SK-N-SH treated with all-trans-retinoic acid at 6 μM for 48 hours (cell line): ENCODE measurements at regions not wholly inside any gene's neighbourhood (a gene's known extent, or its start where the extent isn't known, plus 50 kb on each side); places are given as distances from the start of the nearest gene placed in this dataset.

Experiments used
- ATAC-seq: fragments of 200-7000 bp; cut with Tn5 transposase; 3 replicates; pipeline ENCODE4 v1.9.1; 2020; ENCODE audit warnings: mild to moderate bottlenecking, moderate library complexity
- ARNTL ChIP-seq: fragments of 450-650 bp; formaldehyde crosslinking; IDR thresholded peaks from 2 replicates; pipeline ENCODE4 v1.5.0; 2020; ENCODE audit warnings: low read depth, mild to moderate bottlenecking, moderate library complexity, borderline replicate concordance
- BACH2 ChIP-seq: fragments of 250-450 bp; sonication (Bioruptor Pico); IDR thresholded peaks from 2 replicates; pipeline ENCODE4 v1.9.0; 2021; ENCODE audit warnings: mild to moderate bottlenecking, borderline replicate concordance
- CREB5 ChIP-seq: fragments of 250-450 bp; sonication (Bioruptor Pico); IDR thresholded peaks from 2 replicates; pipeline ENCODE4 v1.5.1; 2020; ENCODE audit warnings: low read depth, mild to moderate bottlenecking, moderate library complexity
- CSDC2 ChIP-seq: fragments of 250-450 bp; sonication (Bioruptor Pico); IDR thresholded peaks from 2 replicates; pipeline ENCODE4 v1.5.0; 2020; ENCODE audit warnings: mild to moderate bottlenecking, moderate library complexity
- ESRRG ChIP-seq: fragments of 250-450 bp; sonication (Bioruptor Pico); IDR thresholded peaks from 2 replicates; pipeline ENCODE4 v1.6.1; 2021; ENCODE audit warnings: mild to moderate bottlenecking
- GLIS3 ChIP-seq: fragments of 250-450 bp; sonication (Bioruptor Pico); IDR thresholded peaks from 2 replicates; pipeline ENCODE4 v1.5.0; 2020; ENCODE audit warnings: mild to moderate bottlenecking, moderate library complexity
- OSR1 ChIP-seq: fragments of 250-450 bp; sonication (Bioruptor Pico); IDR thresholded peaks from 2 replicates; pipeline ENCODE4 v1.8.0; 2022; ENCODE audit warnings: moderate library complexity, mild to moderate bottlenecking, inconsistent platforms
- PATZ1 ChIP-seq: fragments of 250-450 bp; sonication (Bioruptor Pico); IDR thresholded peaks from 2 replicates; pipeline ENCODE4 v1.8.0; 2020; ENCODE audit warnings: mild to moderate bottlenecking, moderate library complexity, borderline replicate concordance
- PPARA ChIP-seq: fragments of 250-450 bp; sonication (Bioruptor Pico); IDR thresholded peaks from 2 replicates; pipeline ENCODE4 v1.5.0; 2020; ENCODE audit warnings: mild to moderate bottlenecking, borderline replicate concordance
- RARB ChIP-seq: fragments of 250-450 bp; sonication (Bioruptor Pico); IDR thresholded peaks from 2 replicates; pipeline ENCODE4 v1.8.0; 2021; ENCODE audit warnings: mild to moderate bottlenecking, moderate library complexity
- SNAI2 ChIP-seq: fragments of 250-450 bp; sonication (Bioruptor Pico); IDR thresholded peaks from 2 replicates; pipeline ENCODE4 v1.5.0; 2020; ENCODE audit warnings: mild to moderate bottlenecking, moderate library complexity
- TCF4 ChIP-seq: fragments of 250-450 bp; sonication (Bioruptor Pico); IDR thresholded peaks from 2 replicates; pipeline ENCODE4 v1.8.0; 2021; ENCODE audit warnings: mild to moderate bottlenecking, moderate library complexity, borderline replicate concordance
- TOX ChIP-seq: fragments of 250-450 bp; sonication (Bioruptor Pico); IDR thresholded peaks from 2 replicates; pipeline ENCODE4 v1.8.0; 2021; ENCODE audit warnings: mild to moderate bottlenecking, moderate library complexity, borderline replicate concordance
- ZC3H10 ChIP-seq: fragments of 250-450 bp; sonication (Bioruptor Pico); IDR thresholded peaks from 2 replicates; pipeline ENCODE4 v1.5.1; 2021; ENCODE audit warnings: mild to moderate bottlenecking, moderate library complexity
- ZFP3 ChIP-seq: fragments of 250-450 bp; sonication (Bioruptor Pico); IDR thresholded peaks from 2 replicates; pipeline ENCODE4 v1.5.0; 2020; ENCODE audit warnings: mild to moderate bottlenecking, moderate library complexity
- ZFP30 ChIP-seq: fragments of 450-650 bp; formaldehyde crosslinking; IDR thresholded peaks from 2 replicates; pipeline ENCODE4 v1.5.0; 2022; ENCODE audit warnings: mild to moderate bottlenecking, moderate library complexity
- ZNF565 ChIP-seq: fragments of 450-650 bp; formaldehyde crosslinking; conservative IDR thresholded peaks from 2 replicates; pipeline ENCODE4 v1.5.0; 2020; ENCODE audit warnings: low read depth, mild to moderate bottlenecking, moderate library complexity
- ZNF70 ChIP-seq: fragments of 450-650 bp; formaldehyde crosslinking; IDR thresholded peaks from 2 replicates; pipeline ENCODE4 v1.5.0; 2020; ENCODE audit warnings: mild to moderate bottlenecking, moderate library complexity
- ZNF8 ChIP-seq: fragments of 450-650 bp; formaldehyde crosslinking; IDR thresholded peaks from 2 replicates; pipeline ENCODE4 v1.5.0; 2020; ENCODE audit warnings: mild to moderate bottlenecking, moderate library complexity
- TF ChIP-seq, protein P1 (sequence below): fragments of 250-450 bp; sonication (Bioruptor Pico); IDR thresholded peaks from 2 replicates; pipeline ENCODE4 v1.8.0; 2021; ENCODE audit warnings: low read depth, mild to moderate bottlenecking, moderate library complexity, borderline replicate concordance
- TF ChIP-seq, protein P2 (sequence below): fragments of 250-450 bp; sonication (Bioruptor Pico); IDR thresholded peaks from 2 replicates; pipeline ENCODE4 v1.5.0; 2020; ENCODE audit warnings: mild to moderate bottlenecking, moderate library complexity
- TF ChIP-seq, protein P3 (sequence below): fragments of 250-450 bp; sonication (Bioruptor Pico); IDR thresholded peaks from 2 replicates; pipeline ENCODE4 v1.5.1; 2021; ENCODE audit warnings: mild to moderate bottlenecking, moderate library complexity

DNA sequence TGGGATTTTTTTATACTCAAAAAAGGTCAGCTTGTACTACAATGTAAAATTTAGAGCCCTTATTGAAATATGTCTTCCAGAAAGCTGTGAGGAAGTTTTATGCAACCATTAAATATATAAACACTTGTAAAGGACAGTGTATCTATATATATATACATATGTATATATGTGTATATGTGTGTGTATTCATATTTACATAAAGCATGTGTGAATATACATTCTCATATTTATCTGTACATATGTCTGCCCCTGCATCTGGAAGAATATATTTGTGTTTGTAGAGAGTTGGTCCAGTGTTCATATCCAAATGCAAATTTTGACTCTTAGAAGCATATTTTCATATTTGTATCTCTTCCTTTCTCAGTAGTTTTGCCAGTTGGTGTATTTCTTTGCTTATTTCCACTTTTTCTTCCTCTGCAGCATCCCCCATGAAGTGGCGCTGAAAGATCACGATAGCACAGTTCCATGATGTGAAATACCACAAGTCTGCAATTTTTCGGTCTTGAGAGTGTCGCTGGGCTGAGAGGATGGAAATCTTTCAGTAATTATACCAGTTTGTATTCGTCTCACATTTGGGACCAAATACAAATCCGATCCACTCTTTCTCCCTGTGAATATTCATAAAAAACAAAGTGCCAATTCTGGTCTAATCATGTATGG, 311.7 kb upstream of the DPH6 start:
- no peak for TF ChIP-seq ESRRG (CRISPR knock-in tag)
- TF ChIP-seq RARB (CRISPR knock-in tag) = no peak
- TF ChIP-seq ZFP3 = no peak
- no peak for TF ChIP-seq ZNF565 (CRISPR knock-in tag)
- TF ChIP-seq ZNF70 = no peak
- TF ChIP-seq CREB5 (CRISPR knock-in tag) = no peak
- no peak for TF ChIP-seq ARNTL
- TF ChIP-seq, protein P1, sequence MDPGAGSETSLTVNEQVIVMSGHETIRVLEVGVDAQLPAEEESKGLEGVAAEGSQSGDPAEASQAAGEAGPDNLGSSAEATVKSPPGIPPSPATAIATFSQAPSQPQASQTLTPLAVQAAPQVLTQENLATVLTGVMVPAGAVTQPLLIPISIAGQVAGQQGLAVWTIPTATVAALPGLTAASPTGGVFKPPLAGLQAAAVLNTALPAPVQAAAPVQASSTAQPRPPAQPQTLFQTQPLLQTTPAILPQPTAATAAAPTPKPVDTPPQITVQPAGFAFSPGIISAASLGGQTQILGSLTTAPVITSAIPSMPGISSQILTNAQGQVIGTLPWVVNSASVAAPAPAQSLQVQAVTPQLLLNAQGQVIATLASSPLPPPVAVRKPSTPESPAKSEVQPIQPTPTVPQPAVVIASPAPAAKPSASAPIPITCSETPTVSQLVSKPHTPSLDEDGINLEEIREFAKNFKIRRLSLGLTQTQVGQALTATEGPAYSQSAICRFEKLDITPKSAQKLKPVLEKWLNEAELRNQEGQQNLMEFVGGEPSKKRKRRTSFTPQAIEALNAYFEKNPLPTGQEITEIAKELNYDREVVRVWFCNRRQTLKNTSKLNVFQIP (CRISPR knock-in tag) = no peak
- no peak for TF ChIP-seq ZNF8 (CRISPR knock-in tag)
- TF ChIP-seq SNAI2 = no peak
- TF ChIP-seq, protein P2, sequence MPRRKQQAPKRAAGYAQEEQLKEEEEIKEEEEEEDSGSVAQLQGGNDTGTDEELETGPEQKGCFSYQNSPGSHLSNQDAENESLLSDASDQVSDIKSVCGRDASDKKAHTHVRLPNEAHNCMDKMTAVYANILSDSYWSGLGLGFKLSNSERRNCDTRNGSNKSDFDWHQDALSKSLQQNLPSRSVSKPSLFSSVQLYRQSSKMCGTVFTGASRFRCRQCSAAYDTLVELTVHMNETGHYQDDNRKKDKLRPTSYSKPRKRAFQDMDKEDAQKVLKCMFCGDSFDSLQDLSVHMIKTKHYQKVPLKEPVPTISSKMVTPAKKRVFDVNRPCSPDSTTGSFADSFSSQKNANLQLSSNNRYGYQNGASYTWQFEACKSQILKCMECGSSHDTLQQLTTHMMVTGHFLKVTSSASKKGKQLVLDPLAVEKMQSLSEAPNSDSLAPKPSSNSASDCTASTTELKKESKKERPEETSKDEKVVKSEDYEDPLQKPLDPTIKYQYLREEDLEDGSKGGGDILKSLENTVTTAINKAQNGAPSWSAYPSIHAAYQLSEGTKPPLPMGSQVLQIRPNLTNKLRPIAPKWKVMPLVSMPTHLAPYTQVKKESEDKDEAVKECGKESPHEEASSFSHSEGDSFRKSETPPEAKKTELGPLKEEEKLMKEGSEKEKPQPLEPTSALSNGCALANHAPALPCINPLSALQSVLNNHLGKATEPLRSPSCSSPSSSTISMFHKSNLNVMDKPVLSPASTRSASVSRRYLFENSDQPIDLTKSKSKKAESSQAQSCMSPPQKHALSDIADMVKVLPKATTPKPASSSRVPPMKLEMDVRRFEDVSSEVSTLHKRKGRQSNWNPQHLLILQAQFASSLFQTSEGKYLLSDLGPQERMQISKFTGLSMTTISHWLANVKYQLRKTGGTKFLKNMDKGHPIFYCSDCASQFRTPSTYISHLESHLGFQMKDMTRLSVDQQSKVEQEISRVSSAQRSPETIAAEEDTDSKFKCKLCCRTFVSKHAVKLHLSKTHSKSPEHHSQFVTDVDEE (CRISPR knock-in tag) = no peak
- TF ChIP-seq PPARA (CRISPR knock-in tag) = no peak
- TF ChIP-seq BACH2 (CRISPR knock-in tag) = no peak
- TF ChIP-seq GLIS3 (CRISPR knock-in tag) = no peak
- TF ChIP-seq, protein P3, sequence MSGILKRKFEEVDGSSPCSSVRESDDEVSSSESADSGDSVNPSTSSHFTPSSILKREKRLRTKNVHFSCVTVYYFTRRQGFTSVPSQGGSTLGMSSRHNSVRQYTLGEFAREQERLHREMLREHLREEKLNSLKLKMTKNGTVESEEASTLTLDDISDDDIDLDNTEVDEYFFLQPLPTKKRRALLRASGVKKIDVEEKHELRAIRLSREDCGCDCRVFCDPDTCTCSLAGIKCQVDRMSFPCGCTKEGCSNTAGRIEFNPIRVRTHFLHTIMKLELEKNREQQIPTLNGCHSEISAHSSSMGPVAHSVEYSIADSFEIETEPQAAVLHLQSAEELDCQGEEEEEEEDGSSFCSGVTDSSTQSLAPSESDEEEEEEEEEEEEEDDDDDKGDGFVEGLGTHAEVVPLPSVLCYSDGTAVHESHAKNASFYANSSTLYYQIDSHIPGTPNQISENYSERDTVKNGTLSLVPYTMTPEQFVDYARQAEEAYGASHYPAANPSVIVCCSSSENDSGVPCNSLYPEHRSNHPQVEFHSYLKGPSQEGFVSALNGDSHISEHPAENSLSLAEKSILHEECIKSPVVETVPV = no peak
- TF ChIP-seq ZFP30 = no peak
- TF ChIP-seq TOX (CRISPR knock-in tag) = no peak
- TF ChIP-seq OSR1 (CRISPR knock-in tag) = no peak
- TF ChIP-seq ZC3H10 (CRISPR knock-in tag) = no peak
- TF ChIP-seq, all 23 proteins: peak for 0
- no peak for ATAC-seq

DNA sequence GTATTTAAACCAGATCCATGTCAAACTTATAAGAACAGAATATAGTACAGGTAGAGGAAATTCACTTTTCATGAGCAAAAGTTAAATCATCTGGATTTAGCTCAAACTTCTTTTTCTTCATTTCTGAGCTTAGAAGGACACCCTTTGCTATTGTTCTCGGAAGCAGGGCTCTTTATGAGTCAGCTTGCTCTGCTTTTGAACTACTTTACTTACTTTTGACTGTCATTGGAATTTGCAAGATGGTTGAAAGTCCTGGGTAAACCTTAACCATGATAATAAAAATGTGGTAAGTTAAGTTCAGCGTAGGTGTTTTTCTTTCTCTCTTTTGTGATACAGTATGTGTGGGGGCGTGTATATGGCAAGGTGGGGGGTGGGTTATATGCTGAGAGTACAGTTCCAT, 312.7 kb upstream of the DPH6 start:
- TF ChIP-seq ARNTL (no peak), PATZ1 (no peak)
- no peak for ATAC-seq

DNA sequence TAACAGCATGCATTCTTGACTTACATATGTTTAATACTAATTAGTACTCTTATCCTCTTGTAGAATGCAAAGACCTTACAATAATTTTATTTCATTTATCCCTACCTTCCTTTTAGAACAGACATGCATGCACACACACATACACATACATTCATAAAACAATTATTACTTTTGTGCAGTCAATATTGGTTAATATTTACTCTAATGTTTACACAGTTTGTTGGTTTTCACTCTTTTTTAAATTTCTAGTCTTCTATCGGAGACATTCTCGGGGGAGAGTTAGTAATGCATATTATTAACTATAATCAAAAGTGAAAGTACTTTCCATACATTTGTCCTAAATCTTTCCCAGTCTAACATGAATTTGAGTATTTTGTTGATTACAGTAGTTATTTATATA, 317.7 kb upstream of the DPH6 start:
- no peak for ATAC-seq
- TF ChIP-seq, protein P1 (CRISPR knock-in tag) = no peak
- no peak for TF ChIP-seq ESRRG (CRISPR knock-in tag)
- no peak for TF ChIP-seq ZNF565 (CRISPR knock-in tag)
- no peak for TF ChIP-seq CSDC2 (CRISPR knock-in tag)
- no peak for TF ChIP-seq TCF4
- TF ChIP-seq, protein P2 (CRISPR knock-in tag) = no peak
- TF ChIP-seq ARNTL = no peak
- TF ChIP-seq CREB5 (CRISPR knock-in tag) = no peak
